ENCODE measurements at regions not wholly inside any gene's neighbourhood (a gene's known extent, or its start where the extent isn't known, plus 50 kb on each side); places are given as distances from the start of the nearest gene placed in this dataset.

GRCh38 chr4:52423967-52424366, 235.1 kb downstream of the USP46 start:
- TF ChIP-seq KDM4B (IDR thresholded peaks at IDR 0.05; ENCODE audit: borderline replicate concordance in 2 of 2, low read depth in 1 of 2) (no peak), CC2D1A (IDR thresholded peaks at IDR 0.05) (no peak), MXI1 (IDR thresholded peaks at IDR 0.05; ENCODE audit: low read depth, low read length) (no peak), ETV6 (IDR thresholded peaks at IDR 0.05; ENCODE audit: borderline replicate concordance in 1 of 2, low read depth in 2 of 2, low read length in 1 of 2) (no peak), ETV6 (CRISPR knock-in tag; IDR thresholded peaks at IDR 0.05; ENCODE audit: borderline replicate concordance) (no peak)
- Histone ChIP-seq H2AFZ (ENCODE audit: low read depth, low read length) (no peak overlapping the region), H3K36me3 (ENCODE audit: control insufficient read depth, insufficient read depth, low read length) (no peaks in the 10 kb centered on the region), H3K9me1 (ENCODE audit: control insufficient read depth, insufficient read depth, low read length) (no peaks in the 10 kb centered on the region), H4K20me1 (replicated peaks; ENCODE audit: control insufficient read depth, insufficient read depth, low read length) (no peaks in the 10 kb centered on the region), H3K4me3 (no peak overlapping the region), H3K9me3 (replicated peaks; ENCODE audit: control insufficient read depth, insufficient read depth, low read depth, low read length) (no peaks in the 10 kb centered on the region), H3K4me2 (ENCODE audit: insufficient read depth, low read length) (no peak overlapping the region), H3K27me3 (ENCODE audit: control insufficient read depth in 2 of 2, insufficient read depth in 2 of 2, low read length in 2 of 2) (no peaks in the 10 kb centered on the region), H3K27ac (ENCODE audit: extremely low read depth, low read depth, low read length) (no peak overlapping the region), H3K4me1 (replicated peaks in 1 of 2; ENCODE audit: control insufficient read depth in 2 of 2, insufficient read depth in 2 of 2, low read length in 2 of 2) (no peaks in the 10 kb centered on the region), H3K9ac (ENCODE audit: insufficient read depth in 1 of 2, low read depth in 2 of 2, low read length in 2 of 2) (no peak overlapping the region), H3K79me2 (ENCODE audit: control insufficient read depth, insufficient read depth, low read length) (no peaks in the 10 kb centered on the region)
- no peak for ATAC-seq
- 0% methylated on average over 4 of the region's 4 CpGs for WGBS (ENCODE audit: insufficient coverage, low coverage, missing lambda C conversion rate)
- POLR2A ChIA-PET = no interaction called here
- no peak for DNase-seq (ENCODE audit: extremely low read depth in 1 of 4, low spot score in 3 of 4)
- CTCF ChIA-PET (ENCODE audit: low intra/inter-chr PET ratio) = no interaction called here
- no TSS peak for BruUV-seq (replicated peaks)
- in situ Hi-C loops (cut with MboI) (no loop called here), intact Hi-C loops (cut with micrococcal nuclease) (no loop called here)
- FAIRE-seq = no peak

GRCh38 chr4:52425751-52426326, 233.3 kb downstream of the USP46 start:
- Histone ChIP-seq H2AFZ (ENCODE audit: low read depth, low read length) (no peak overlapping the region), H3K9me1 (ENCODE audit: control insufficient read depth, insufficient read depth, low read length) (no peaks in the 10 kb centered on the region), H3K4me1 (replicated peaks in 1 of 2; ENCODE audit: control insufficient read depth in 2 of 2, insufficient read depth in 2 of 2, low read length in 2 of 2) (no peaks in the 10 kb centered on the region), H3K27ac (ENCODE audit: extremely low read depth, low read depth, low read length) (no peak overlapping the region), H3K4me3 (no peak overlapping the region), H3K9me3 (replicated peaks; ENCODE audit: control insufficient read depth, insufficient read depth, low read depth, low read length) (no peaks in the 10 kb centered on the region), H3K36me3 (ENCODE audit: control insufficient read depth, insufficient read depth, low read length) (no peaks in the 10 kb centered on the region), H3K9ac (ENCODE audit: insufficient read depth in 1 of 2, low read depth in 2 of 2, low read length in 2 of 2) (no peak overlapping the region), H4K20me1 (replicated peaks; ENCODE audit: control insufficient read depth, insufficient read depth, low read length) (no peaks in the 10 kb centered on the region), H3K4me2 (ENCODE audit: insufficient read depth, low read length) (no peak overlapping the region), H3K79me2 (ENCODE audit: control insufficient read depth, insufficient read depth, low read length) (no peaks in the 10 kb centered on the region), H3K27me3 (ENCODE audit: control insufficient read depth in 2 of 2, insufficient read depth in 2 of 2, low read length in 2 of 2) (no peaks in the 10 kb centered on the region)
- WGBS (ENCODE audit: insufficient coverage, low coverage, missing lambda C conversion rate) = 0% methylated on average over 3 of the region's 3 CpGs
- no TSS peak for BruUV-seq (replicated peaks)
- DNase-seq (ENCODE audit: extremely low read depth in 1 of 4, low spot score in 3 of 4) = no peak
- FAIRE-seq = no peak
- ChIA-PET CTCF (ENCODE audit: low intra/inter-chr PET ratio) (no interaction called here), POLR2A (no interaction called here)
- in situ Hi-C loops (cut with MboI) = no loop called here
- intact Hi-C loops (cut with micrococcal nuclease) = no loop called here
- no peak for ATAC-seq
- TF ChIP-seq STAT5B (CRISPR knock-in tag; IDR thresholded peaks at IDR 0.05) = no peak
- no peak for TF ChIP-seq CREB3L1 (IDR thresholded peaks at IDR 0.05; ENCODE audit: borderline replicate concordance, low read depth)
- no peak for TF ChIP-seq RNF219 (CRISPR knock-in tag; IDR thresholded peaks at IDR 0.05)
- no peak for TF ChIP-seq CBX3 (IDR thresholded peaks at IDR 0.05; ENCODE audit: borderline replicate concordance in 1 of 2, low read length in 2 of 2)
- TF ChIP-seq MLX (CRISPR knock-in tag; conservative IDR thresholded peaks at IDR 0.05) = no peak
- no peak for TF ChIP-seq SIN3A (IDR thresholded peaks at IDR 0.05; ENCODE audit: borderline replicate concordance in 2 of 2, control insufficient read depth in 1 of 2, low read depth in 2 of 2, low read length in 2 of 2)
